Lung (tissue), 11 donors: ENCODE measurements at regions not wholly inside any gene's neighbourhood (a gene's known extent, or its start where the extent isn't known, plus 50 kb on each side); places are given as distances from the start of the nearest gene placed in this dataset.
A peak's percentile ranks its signal among the peaks of the same experiment; 100 is the strongest.

Source experiments
- ATAC-seq: fragments of 200-7000 bp; cut with Tn5 transposase; one replicate; pipeline ENCODE4 v1.9.1; 2020; ENCODE audit warnings: moderate number of reproducible peaks; ENCODE audit not compliant: insufficient read depth, low FRiP score
- DNase-seq, 3 donors: peaks; one replicate each; pipeline ENCODE4 v3.0.0-alpha.2; 2013 to 2017
- H3K27ac ChIP-seq, 2 donors: one replicate each; pipeline ENCODE4 v1.5.1; 2013; ENCODE audit warnings: mild to moderate bottlenecking in 2 of 2, moderate library complexity in 2 of 2, control low read depth in 1 of 2, inconsistent platforms in 1 of 2, low read depth in 1 of 2, low read length in 1 of 2
- H3K27me3 ChIP-seq, 3 donors: one replicate each; pipeline ENCODE4 v1.5.1; 2013; ENCODE audit warnings: low read length in 2 of 3; ENCODE audit not compliant: control insufficient read depth in 3 of 3, insufficient read depth in 3 of 3
- H3K36me3 ChIP-seq, 4 donors: one replicate each; pipeline ENCODE4 v1.5.1; 2013; ENCODE audit warnings: low read length in 4 of 4, mild to moderate bottlenecking in 1 of 4, moderate library complexity in 1 of 4; ENCODE audit not compliant: control insufficient read depth in 4 of 4, insufficient read depth in 4 of 4
- H3K4me1 ChIP-seq, 5 donors: one replicate each; pipeline ENCODE4 v1.5.1; 2013; ENCODE audit warnings: low read length in 5 of 5, mild to moderate bottlenecking in 2 of 5, moderate library complexity in 1 of 5; ENCODE audit not compliant: control insufficient read depth in 5 of 5, insufficient read depth in 5 of 5
- H3K4me3 ChIP-seq: one replicate; pipeline ENCODE4 v1.5.1; 2013; ENCODE audit warnings: mild to moderate bottlenecking, control low read depth, moderate library complexity
- H3K9ac ChIP-seq, 2 donors: one replicate each; pipeline ENCODE4 v1.5.1; 2013; ENCODE audit warnings: low read length in 2 of 2, control low read depth in 1 of 2; ENCODE audit not compliant: insufficient read depth in 1 of 2
- H3K9me3 ChIP-seq, 4 donors: one replicate each; pipeline ENCODE4 v1.5.1; 2013; ENCODE audit warnings: low read length in 3 of 4, mild to moderate bottlenecking in 1 of 4, moderate library complexity in 1 of 4; ENCODE audit not compliant: control insufficient read depth in 4 of 4, insufficient read depth in 3 of 4
- CTCF ChIP-seq: IDR thresholded peaks from 2 replicates; pipeline ENCODE4 v1.5.1; 2012; ENCODE audit warnings: mild to moderate bottlenecking; ENCODE audit errors: control extremely low read depth, extremely low read depth
- WGBS, 2 donors: extraction: QIAGEN DNeasy Blood & Tissue Kit; methylation state at CpG; one replicate each; pipeline ENCODE4 v1.1.7; 2013; 5-methylcytosine and 5-hydroxymethylcytosine counted together
- donor health status: control.
- donor health status: control.
- donor health status: Bipolar disorder and iron deficiency.
- donor health status: healthy.
- donor health status: DM: yes; HTN: yes; CAD: no.

GRCh38 chr1:215345208-215345607, 221.9 kb upstream of the KCTD3 start:
- Histone ChIP-seq H3K4me3 (no peak overlapping the region), H3K4me1 (peaks cover 0 to 16% (median 0%) of the 10 kb centered on the region in 5 donors), H3K9me3 (no peaks in the 10 kb centered on the region), H3K36me3 (no peaks in the 10 kb centered on the region), H3K9ac (no peak overlapping the region), H3K27ac (no peak overlapping the region), H3K27me3 (no peaks in the 10 kb centered on the region)
- ATAC-seq (no peak), DNase-seq (peak in 1 of 3 donors; percentile 17)
- no peak for TF ChIP-seq CTCF

- Histone ChIP-seq H3K4me3 (no peak overlapping the region), H3K9ac (no peak overlapping the region), H3K9me3 (no peaks in the 10 kb centered on the region), H3K4me1 (peaks cover 0 to 16% (median 0%) of the 10 kb centered on the region in 5 donors), H3K36me3 (no peaks in the 10 kb centered on the region), H3K27ac (no peak overlapping the region), H3K27me3 (no peaks in the 10 kb centered on the region)
- ATAC-seq (no peak), DNase-seq (peak in 2 of 3 donors; percentile 80 to 85)
- no peak for TF ChIP-seq CTCF
- 58 to 75% methylated on average over 3 of the region's 3 CpGs for WGBS, 2 donors
Observed at GRCh38 chr1:215345766-215346165, 221.3 kb upstream of the KCTD3 start.

GRCh38 chr1:215357901-215358300, 209.2 kb upstream of the KCTD3 start:
- H3K27ac ChIP-seq: no peak overlapping the region
- no peaks in the 10 kb centered on the region for H3K4me1 ChIP-seq
- no peak for TF ChIP-seq CTCF
- WGBS, 2 donors: 95 to 97% methylated on average over 2 of the region's 2 CpGs
- H3K9me3 ChIP-seq: peaks cover 0 to 2% (median 0%) of the 10 kb centered on the region in 4 donors
- ATAC-seq: no peak
- H3K36me3 ChIP-seq: no peaks in the 10 kb centered on the region
- no peaks in the 10 kb centered on the region for H3K27me3 ChIP-seq
- H3K4me3 ChIP-seq: no peak overlapping the region
- no peak for DNase-seq
- no peak overlapping the region for H3K9ac ChIP-seq

- DNase-seq (no peak), ATAC-seq (no peak)
- H3K4me3 ChIP-seq: no peak overlapping the region
- H3K27ac ChIP-seq: no peak overlapping the region
- no peak for TF ChIP-seq CTCF
- no peak overlapping the region for H3K9ac ChIP-seq
- WGBS, 2 donors: 60 to 63% methylated on average over 1 of the region's 1 CpG
- no peaks in the 10 kb centered on the region for H3K27me3 ChIP-seq
- H3K9me3 ChIP-seq: peaks cover 0 to under 1% (median 0%) of the 10 kb centered on the region in 4 donors
- no peaks in the 10 kb centered on the region for H3K36me3 ChIP-seq
- no peaks in the 10 kb centered on the region for H3K4me1 ChIP-seq
Observed at GRCh38 chr1:215358356-215358755, 208.7 kb upstream of the KCTD3 start.
